ENCODE measurements at regions not wholly inside any gene's neighbourhood (a gene's known extent, or its start where the extent isn't known, plus 50 kb on each side); places are given as distances from the start of the nearest gene placed in this dataset.
"Not testable (repeated sequence)": the region's sequence is repeated elsewhere in the genome, so short reads cannot be mapped to it uniquely, and the experiment has no call there.

DNA sequence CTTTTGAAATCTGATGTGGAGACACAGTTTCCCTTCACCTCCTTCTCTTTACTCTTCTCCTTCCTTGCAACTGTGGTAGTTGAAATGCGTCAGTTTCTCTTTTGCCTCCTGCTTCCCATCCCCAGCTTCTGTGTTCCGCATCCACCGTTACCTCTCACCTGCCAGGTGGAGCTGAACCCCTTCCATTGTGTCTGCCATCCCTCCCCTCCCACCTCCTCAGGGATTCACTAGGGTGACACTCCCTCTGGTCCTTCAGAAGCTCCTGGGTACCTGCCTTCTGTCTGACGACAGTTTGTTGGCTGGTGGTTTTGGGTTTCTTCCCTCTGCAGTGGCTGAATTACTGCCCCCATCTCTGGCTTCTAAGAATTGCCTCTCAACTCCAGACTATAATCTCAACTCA lies 132.1 kb downstream of the SLC24A2 start:
- DNase-seq (ENCODE audit: low read depth, low spot score) = no peak

DNA sequence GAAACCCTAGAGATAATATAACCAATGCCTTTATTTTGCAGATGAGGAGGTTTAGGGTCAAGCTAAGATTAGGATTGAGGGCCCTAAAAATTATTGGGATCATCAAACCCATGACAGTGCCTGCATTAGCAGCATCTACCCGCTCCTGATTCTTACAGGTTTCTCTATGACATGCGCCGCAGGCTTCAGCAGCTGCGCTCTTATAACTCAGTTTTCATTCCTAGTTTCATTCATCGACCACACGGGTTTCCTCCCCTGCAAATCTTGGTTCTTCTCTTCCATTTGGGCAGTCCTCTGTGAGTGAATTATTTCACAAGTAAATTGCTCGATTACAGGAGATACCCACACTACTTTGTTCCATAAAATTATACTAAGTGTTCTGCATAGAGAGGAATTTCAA lies 137.2 kb downstream of the SLC24A2 start:
- DNase-seq (ENCODE audit: low read depth, low spot score) = no peak

DNA sequence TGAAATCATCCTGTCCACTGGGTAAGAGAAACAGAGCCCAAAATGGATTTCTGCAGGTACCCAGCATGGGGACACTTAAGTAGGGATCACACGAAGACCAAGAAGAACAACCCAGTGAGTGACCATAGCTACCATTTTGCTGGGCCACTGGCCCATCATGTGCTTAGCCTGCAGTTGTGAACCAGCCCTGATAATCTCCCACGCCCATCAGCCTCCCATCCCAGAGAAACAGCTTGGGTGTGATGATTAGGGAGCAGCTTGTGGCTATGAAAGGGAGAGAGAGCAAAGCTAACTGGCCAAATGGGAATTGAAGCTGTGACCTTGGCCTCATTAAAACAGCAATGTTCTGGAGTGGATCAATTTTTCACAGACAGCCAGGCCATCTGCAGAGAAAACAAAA lies 138.5 kb downstream of the SLC24A2 start:
- DNase-seq (ENCODE audit: low read depth, low spot score) = no peak

DNA sequence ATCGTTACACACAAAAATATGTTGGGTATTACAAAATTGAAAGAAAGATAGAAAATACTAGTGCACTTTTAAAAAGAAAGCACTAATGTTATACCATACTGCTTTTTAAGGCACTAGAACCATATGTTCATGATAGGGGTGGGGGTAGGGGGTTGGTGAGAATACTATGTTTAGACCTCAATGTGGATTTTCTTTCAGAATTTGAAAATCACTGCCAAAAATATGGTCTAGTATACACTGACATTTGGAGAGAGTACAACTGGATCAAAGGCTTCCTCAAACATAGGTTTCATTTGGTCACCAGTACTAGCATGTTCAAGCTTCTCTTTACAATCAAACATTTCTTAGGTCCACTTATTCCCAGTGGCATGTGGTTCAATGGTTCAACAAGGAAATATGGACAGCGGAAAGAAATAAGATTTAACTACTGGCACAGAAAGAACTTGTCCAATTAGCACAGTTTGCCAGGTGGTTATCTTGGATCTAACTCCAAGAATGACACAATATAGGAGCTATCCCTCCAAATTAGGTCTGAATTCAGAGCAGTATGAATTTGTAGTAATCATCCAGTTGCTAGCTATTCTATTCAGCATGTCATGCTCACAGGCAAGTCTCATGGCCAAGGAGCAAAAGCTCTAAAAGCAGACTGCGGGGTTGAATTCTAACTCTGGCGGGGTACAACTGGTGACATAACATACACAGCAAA lies 139.3 kb downstream of the SLC24A2 start:
- DNase-seq (ENCODE audit: low read depth, low spot score) = no peak

DNA sequence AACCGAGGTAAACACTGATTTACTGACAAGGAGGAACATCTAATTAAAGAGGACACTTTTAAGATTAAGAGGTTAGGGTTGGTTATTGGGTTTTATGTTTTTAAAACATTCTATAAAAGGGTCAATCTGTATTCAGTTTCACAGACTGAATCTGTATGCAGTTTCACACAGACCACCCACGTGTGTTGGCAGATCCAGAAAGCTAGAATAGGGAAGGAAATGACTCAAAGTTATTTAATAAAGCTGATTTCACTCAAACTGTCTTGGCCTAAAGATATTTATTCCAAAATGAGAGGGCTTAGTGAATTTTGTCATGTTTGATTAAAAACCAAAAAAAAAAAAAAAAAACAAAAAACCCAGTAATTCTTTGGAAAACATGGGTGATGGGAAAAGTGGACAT lies 140.2 kb downstream of the SLC24A2 start:
- DNase-seq (ENCODE audit: low read depth, low spot score) = no peak

DNA sequence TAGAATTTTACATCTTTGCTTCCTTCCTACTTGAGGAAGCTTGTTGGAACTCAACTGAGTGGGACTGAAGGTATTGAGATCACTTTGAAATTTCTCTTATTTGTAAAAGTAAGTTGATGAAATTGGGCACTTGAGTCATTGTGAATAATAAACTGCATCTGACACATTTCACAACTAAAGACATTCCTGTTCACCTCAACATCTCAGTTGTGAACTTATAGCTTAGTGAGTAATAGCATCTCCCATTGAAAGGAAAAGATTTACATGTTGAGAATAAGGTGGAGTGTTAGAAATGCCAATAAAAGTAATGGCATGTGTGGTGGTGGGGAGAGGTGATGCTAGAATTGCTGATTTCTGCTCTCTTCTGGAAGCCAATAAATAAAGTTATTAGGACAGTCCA lies 145.0 kb downstream of the SLC24A2 start:
- DNase-seq (ENCODE audit: low read depth, low spot score) = no peak

DNA sequence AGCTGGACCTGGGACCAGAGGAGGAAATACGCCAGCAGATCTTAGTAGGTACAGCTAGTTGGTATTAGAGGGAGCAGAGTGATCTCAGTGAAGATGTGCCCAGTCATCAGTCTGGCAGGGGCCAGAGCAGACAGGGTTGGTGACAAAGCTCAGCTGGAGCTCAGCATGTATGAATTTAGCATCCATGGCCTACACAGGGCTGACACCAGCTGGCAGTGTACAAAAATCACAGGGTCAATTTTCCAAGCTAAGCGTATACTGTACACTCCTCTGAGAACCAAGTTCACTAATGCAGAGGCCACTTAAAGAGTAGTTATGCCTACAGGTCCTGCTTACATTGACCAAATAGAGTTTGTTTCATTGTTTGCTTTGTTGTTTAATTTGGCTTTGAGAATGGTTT lies 146.6 kb downstream of the SLC24A2 start:
- no peak for DNase-seq (ENCODE audit: low read depth, low spot score)

DNA sequence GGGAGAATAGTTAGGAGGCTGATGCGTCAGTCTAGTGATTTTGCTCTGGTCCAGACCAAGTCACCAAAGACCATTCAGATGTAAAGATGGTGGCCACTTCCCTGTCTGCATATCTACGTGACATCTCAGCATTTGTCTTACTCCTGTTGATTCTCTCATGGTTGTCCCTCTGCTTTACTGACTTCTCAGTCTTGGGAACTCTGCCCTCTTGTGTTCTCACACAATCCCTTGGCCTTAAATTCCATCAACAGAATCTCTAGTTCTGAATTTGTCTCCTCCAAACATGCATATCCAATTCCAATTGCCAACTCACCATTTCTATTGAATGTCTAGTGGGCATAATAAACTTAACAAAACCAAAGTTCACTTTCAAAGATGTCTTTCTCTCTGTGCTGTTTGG lies 147.8 kb downstream of the SLC24A2 start:
- DNase-seq (ENCODE audit: low read depth, low spot score) = no peak

DNA sequence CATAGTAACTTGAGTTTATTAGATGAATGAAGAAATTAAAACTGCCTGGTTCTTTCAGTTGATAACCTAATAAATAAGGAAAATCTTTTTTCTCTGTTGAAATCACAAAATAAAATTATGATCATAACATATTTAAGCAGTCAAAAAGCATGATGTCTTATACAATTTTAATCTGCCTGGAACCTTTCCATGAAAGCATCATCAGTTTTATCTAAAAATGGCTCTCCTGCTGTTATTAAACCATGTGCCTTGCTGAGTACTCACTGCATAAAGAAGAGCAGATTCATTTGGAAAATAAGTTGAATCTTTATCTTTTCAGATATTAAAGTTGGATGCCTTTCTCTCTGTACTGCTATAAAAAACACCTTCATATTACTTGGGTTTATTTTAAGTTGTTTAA lies 148.8 kb downstream of the SLC24A2 start:
- no peak for DNase-seq (ENCODE audit: low read depth, low spot score)

DNA sequence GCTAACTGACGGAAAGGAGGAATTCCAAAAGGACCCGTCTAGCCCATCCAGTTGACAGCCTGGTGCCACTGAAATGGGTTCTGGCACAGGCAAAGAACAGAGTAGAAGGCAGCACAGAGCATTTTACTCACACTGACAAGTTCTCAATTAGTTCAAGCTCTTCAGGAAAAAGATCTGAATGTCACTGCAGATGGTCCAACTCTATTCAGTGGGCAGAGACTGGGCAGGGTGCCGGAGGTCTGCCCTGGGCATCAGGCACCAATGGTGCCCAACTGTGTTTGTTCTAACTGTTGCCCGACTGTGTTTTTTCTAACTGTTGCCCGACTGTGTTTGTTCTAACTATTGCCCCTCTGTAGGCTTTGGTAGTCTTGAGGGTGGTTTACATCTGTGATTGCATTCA lies 151.8 kb downstream of the SLC24A2 start:
- no peak for DNase-seq (ENCODE audit: low read depth, low spot score)

DNA sequence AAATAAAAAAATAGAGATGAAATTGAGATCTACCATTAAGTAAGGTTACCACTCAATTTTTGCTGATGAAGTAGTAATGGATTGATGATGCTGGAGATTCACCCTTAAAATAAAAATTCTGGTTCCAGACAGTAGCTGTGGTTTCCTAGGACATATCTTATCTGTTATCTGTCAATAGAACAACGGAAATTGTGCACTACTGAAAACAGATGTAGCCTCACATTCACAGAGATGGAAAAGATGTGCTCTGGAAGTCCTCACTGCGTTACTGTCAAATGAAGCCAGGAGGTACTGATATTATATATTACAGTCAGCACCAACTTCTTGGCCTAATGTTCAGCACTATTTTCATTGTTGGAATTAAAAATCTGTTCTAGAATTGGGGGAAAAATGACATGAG lies 154.0 kb downstream of the SLC24A2 start:
- no peak for DNase-seq (ENCODE audit: low read depth, low spot score)

DNA sequence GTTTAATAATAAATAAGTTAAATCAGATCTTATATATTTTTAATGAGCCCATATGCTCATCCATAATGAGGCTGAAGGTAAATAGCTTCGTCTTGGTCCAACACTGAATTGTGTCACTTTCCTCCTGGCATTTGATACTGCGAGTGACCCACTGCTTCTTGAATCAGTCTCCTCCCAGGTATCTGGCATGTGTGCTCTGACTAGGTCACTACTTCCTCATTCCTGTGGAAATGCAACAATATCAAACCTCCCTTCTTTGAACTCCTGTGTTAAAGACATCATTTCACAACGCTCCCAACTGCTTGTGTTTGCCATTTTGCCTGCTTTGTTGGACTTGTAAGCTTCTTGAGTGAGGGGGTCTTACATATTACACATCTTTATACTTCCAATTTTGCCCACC lies 157.7 kb downstream of the SLC24A2 start:
- DNase-seq (ENCODE audit: low read depth, low spot score) = no peak

DNA sequence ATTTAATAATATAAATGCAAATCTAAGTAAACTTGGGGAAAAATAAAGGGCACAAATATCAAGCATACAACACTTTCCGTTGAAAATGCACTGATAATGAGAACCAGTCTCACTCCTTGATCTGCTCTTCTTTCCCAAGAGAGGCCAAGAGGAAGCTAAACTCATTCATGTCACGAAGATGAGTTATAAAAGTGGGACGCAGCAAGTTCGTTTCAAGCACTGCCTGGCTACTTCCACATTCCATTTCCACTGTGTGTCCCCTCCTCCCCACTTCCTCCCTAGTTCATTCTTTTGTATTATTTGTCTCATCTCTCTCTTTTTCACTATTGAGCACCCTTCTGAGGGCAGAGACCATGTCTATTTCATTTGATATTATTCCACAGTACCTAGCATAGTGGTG lies 158.1 kb downstream of the SLC24A2 start:
- DNase-seq (ENCODE audit: low read depth, low spot score) = no peak

DNA sequence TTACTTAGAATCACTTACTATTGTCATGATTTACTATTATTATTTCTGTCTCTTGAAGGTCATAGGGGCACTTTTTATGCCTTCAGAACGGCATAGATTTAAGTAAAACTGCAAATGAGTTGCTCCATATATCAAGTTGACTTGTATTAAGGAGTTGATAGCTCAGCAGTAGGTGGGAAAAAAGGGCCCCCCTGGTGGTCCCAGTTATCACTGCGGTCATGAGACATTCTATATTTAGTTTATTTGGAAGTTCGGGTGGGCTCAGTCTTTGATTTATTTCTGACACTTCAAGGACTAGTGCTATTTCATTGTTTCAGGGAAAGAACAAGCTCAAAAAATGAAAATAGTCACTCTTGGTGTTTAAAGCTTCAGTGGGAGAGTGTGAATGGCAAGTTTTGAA lies 159.3 kb downstream of the SLC24A2 start:
- no peak for DNase-seq (ENCODE audit: low read depth, low spot score)

DNA sequence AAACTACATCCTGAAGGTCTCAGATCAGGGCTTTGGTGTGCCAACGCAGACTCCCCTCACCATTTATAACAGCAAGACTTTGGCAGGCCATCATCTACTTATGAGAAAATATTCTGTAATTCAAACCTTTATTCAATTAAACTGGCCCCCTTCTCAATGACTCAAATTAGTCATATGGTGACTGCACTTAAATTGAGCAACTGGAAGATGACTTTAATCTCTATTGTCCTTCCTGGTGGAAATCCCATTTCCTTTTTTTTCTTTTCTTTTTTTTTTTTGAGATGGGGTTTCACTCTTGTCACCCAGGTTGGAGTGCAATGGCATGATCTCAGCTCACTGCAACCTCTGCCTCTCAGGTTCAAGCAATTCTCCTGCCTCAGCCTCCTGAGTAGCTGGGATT lies 163.4 kb downstream of the SLC24A2 start:
- not testable (repeated sequence) for DNase-seq (ENCODE audit: low read depth, low spot score)

DNA sequence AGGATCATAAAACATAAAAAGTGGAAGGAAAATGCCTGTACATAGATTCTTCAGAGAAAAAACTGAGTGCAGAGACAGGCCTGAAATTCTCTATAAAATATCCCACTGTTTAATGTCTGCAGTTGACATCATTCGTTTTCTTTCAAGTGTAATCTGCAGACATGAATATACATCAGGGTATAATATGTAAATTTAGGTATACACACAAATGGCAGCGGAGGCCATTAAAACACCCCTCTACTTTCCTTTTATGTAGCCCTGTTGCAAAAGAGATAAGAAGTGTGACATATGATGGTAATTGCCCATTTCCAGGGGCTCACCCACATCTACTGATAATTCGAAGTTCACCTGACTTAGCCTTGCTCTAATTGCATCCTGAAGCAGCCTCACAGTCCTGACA lies 164.3 kb downstream of the SLC24A2 start:
- DNase-seq (ENCODE audit: low read depth, low spot score) = no peak

DNA sequence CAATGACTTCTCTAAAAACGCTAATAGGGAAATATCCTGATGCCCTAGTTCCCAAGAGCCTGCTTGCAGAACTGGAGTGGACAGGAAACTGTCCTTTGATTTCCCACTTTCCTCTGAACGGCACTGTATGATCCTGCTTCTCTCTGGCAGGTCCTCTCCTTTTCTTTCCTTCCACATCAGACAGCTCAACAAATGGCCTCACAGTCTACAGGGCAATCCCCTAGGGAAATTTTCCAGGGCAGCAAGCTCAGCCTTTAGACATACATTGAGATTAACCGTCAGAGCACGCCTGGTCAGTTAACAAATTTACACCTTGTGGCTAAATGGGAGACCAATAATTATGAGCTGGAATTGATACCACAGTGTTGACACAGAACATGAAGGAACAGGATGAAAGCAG lies 164.9 kb downstream of the SLC24A2 start:
- no peak for DNase-seq (ENCODE audit: low read depth, low spot score)

DNA sequence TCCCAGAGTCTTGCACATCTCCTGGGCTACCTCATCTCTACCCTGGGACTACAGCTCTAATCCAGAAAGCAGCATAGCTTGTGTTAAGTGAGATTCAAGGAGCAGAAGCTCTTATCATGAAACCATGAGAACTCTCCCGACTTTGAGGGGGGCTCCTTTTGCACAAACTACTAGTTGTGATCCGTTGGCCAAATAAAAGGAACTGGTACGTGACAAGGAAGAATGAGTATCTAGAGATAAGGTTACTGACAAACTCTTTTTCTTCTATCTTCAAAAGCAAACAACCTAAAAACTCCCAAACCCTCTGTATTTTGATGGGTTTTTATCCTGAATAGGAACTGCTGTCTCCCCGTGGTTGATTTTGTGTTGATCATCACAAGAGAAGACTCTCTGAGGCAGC lies 168.5 kb downstream of the SLC24A2 start:
- no peak for DNase-seq (ENCODE audit: low read depth, low spot score)

DNA sequence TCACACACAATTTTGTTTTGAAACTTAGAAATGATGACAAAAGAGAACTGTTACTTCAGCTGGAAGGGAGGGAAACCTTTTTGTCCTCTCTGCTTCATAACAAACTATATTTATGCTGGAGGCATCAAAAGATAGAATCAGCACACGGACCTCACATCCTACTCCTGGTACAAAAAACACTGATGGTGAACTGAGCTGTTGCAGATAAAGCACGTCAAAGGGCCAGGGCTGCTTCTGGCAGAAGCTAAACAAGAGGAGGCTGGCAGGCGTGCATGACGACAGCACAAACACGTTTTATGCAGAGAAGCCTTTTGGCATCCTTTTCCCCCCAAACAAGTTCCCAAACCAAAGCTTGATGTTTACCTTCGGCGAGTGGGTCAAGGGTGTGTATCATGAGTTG lies 169.6 kb downstream of the SLC24A2 start:
- no peak for DNase-seq (ENCODE audit: low read depth, low spot score)

DNA sequence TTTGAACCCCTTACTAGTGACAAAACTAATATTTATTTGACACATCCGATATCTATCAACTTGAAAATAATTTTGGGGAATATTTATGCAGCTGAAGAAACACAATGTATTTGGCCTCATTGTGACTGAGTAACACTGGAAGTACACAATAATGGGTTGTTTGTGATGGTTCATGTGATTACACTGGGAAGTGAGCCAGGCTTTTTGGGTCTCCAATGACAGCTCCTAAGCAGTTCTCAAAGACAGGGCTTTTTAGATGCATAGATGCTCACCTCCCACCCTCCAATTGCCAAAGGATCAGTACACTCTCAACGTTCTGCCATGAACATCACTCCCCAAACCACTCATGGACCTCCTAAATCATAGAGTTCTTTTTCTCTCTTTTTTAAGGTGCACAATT lies 170.0 kb downstream of the SLC24A2 start:
- no peak for DNase-seq (ENCODE audit: low read depth, low spot score)

DNA sequence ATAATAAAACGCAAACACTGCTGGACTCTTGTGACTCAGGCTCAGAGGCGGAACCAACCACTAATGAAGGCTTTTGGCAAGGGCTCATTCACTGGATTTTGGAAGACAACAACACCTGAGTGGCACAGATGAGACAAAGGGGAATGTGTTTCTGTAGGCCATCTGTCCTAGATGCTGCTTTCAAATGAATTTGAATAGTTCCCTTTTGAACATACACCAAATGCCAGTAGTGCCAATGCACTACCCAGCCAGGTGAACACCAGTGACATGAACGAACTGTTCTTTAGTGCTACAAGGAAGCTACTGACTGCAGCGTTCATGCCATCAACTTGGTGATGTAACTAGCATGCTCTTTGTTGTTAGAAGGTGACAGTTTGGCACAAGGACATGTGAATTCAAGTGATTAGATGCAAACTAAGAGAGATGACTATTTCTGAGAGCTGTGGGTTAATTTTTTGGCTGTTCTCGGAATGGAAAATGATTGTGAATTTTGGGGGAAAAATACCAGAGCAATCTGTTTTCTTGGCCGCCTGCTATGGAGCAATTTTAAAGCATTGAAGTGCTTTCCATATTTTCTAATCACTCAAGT lies 173.7 kb downstream of the SLC24A2 start:
- DNase-seq (ENCODE audit: low read depth, low spot score) = no peak

DNA sequence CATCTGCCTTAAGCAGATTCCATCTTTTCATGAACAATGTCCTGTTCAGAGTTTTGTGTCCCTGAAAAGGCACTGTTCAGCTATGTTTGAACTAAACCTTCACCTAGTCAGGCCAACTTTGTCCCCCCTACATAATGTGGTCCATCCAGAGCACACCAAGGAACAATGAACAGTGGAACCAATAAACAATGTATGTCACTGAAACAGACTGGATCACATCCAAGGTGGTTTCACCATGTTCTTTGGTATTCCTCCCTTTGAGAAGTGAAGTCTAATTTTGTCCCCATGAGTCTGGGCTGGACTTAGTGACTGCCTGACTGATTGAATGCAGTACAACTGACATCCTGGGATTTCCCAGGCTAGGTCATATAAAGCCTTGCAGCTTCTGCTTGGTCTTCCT lies 174.5 kb downstream of the SLC24A2 start:
- no peak for DNase-seq (ENCODE audit: low read depth, low spot score)

DNA sequence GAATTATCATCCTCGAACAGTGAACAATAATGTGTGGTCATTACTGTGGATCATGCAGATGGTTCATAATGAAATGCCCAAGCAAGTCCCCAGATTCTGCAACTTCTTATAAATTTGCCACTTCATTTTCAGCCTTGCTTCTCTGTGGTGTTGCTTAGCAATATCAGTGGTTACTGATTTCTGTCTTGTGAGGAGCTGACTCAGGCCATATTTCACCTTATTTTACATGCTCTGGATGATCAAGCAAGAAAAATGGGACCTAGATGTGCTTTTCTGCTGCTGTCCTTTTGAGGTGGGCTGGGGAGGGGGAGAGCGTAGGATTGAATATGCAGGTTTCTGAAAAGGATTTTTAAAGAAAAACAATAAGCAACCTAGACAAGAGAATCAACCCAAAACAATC lies 188.3 kb downstream of the SLC24A2 start:
- no peak for DNase-seq (ENCODE audit: low read depth, low spot score)

DNA sequence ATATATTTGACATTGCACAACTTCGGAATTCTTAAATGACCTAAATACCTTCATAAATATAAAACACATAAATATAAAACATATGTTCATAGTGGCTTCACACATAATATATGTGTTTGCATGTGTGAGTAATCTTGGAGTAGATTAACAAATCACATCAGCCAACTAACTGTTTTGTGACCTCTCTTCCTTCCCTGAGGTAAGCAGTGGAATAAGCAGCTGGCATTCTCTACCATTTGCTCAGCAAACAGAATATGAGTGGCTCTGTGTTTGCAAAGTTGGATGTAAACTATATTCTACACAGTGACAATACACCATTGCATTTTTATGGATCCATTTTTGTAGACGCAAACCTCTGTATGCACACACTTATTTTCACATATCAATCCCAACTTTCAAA lies 189.9 kb downstream of the ACER2 start:
- no peak for DNase-seq (ENCODE audit: low read depth, low spot score)
